GM19468 (cell line): ENCODE measurements at regions not wholly inside any gene's neighbourhood (a gene's known extent, or its start where the extent isn't known, plus 50 kb on each side); places are given as distances from the start of the nearest gene placed in this dataset.
"Not testable (repeated sequence)": the region's sequence is repeated elsewhere in the genome, so short reads cannot be mapped to it uniquely, and the experiment has no call there.

Experiments used
- ATAC-seq: cut with Tn5 transposase; IDR thresholded peaks from one replicate; pipeline ENCODE4 v1.9.1; 2021; ENCODE audit warnings: mild to moderate bottlenecking, moderate library complexity, moderate number of reproducible peaks; ENCODE audit not compliant: unreplicated experiment; ENCODE audit errors: extremely low read depth

DNA sequence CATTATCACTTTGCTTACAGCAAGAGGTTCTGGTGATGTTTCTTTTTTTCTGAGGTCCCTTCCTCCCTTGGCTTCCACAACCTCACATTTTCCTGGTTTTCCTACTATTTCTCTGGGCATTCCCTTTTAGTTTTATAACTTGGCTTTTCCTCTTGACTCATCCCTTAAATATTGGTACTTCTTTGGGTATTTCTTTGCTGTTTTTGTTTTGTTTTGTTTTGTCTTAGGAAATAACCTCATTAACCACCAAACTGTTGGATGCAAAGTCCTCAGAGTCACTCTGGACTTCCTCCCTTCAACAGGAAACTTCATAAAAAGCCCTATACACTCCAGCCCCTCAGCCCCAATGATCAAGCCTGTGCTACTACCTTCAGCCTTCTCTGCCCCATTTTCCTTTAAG is 211.1 kb downstream of the DUSP10 start:
- ATAC-seq = no peak

DNA sequence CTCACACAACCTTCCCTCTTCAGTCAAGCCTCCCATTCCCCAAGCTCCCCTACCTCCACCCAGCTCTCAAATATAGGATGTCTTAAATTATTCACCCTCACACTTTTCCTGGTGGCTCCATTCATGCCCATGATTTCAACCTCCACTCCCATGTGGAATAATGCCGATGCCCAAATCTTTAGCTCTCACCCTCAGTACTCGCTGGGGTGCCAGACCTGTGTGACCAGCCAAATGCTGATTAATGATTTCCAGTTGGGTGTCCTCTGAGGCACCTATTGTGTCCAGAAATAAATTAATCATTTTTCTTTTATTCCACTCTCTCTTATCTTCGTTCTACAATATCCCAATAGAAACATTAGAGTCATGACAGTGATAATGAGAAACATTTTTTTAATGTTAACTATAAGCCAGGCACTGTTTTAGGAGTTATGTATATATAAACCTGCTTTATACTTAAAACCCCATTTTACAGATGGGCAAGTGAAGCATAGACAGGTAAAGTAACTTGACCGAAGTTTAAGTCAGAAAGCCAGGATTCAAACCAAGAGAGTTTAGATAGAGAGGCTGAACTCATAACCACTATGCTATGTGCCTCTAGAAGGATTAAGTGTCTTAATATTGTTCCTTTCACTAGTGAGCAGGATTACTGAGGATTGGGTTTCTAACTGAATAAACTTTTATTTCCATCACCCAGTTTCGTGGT is 209.7 kb downstream of the DUSP10 start:
- no peak for ATAC-seq

DNA sequence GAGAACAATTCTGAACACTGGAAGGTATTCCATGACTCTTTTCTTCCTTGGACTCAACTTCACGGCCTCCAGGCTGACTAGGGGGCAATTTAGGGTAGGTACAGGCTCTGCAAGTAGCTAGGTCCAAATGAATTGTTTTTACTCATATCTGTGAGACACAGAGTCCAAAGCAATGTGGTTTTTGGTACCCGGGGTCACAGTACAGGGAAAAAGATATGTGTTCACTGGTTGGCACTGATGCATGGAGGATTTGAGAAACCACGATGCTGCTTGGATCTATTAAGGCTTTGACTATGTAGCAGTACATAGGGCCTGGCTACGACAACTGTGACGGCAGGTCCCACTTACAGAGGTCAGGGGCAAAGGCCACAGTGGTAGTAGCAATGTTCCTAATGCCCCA is 200.6 kb downstream of the DUSP10 start:
- no peak for ATAC-seq

DNA sequence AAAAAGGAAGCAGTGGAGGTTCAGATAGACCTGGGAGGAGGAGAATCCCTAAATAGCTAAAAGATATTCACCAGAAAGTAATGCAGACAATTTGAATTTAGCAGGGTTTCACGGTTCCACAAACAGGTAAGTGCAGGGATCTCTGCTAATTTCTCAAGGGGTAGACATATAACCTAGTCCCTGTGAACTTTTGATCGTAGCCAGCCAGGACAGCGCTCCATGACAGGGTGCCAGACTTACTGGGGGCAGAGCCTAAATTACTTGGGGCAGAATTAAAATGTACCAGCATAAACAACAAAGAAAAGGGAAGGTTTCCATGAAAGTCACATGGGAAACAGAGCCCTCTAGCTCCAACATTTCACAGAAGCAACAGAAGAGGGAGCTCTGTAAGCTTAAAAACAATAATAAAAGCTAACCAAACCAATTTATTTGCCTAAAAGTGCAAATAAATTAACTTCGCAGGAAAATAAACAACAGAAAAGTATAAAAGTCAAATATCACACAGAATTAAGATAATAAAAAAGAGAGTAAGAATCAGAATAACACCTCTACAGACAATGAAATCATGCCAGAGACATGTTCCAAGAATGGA is 198.3 kb downstream of the DUSP10 start:
- no peak for ATAC-seq

DNA sequence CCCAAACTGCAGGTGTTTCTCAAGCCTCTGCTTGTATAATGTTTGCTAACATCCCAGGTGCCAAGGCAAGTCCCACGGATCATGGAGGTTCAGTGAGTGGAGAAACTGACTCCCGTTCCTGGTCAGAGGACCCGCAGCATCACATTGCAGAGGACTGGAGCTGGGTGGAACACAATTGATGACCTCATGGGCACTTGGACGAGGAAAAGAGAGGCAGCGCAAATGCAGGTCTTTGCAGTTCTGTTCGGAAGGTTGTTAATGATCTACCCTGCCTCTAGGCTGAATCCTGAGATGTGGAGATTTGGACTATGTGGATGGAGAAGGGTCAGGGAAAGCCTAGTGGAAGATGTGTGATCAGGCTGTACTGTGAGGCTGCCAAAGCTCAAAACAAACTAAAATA is 192.9 kb downstream of the DUSP10 start:
- no peak for ATAC-seq

DNA sequence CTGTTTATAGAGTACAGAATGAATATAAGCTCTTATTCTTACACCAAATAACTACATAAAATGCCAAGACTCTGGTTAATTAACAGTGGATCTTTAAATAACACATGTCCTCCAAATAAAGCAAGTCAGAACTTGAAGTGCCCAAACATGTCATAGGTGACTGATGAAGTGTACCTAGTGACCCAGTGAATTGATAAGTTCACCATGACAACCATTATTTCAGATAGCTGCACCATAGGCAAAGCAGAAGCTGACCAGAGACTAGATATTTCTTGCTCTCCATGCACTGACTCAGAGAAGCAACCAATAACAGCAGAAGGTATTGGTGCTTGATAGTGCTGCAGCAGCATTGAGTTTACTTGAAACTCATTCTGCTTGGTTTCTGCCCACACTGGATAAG is 192.1 kb downstream of the DUSP10 start:
- ATAC-seq = no peak

DNA sequence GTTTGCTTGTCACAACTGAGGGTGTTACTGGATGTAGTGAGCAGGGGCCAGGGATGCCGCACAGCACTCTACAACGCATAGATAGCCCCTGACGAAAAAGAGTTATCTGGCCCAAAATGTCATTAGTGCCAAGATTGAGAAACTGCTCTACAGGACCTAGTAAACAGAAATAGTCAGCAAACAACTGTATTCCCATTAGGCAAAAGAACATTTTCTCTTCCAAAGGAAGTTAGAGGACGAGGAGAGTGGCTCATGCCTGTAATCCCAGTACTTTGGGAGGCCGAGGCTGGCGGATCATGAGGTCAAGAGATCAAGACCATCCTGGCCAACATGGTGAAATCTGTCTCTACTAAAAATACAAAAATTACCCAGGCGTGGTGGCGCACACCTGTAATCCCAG is 189.1 kb downstream of the DUSP10 start:
- ATAC-seq = not testable (repeated sequence)

DNA sequence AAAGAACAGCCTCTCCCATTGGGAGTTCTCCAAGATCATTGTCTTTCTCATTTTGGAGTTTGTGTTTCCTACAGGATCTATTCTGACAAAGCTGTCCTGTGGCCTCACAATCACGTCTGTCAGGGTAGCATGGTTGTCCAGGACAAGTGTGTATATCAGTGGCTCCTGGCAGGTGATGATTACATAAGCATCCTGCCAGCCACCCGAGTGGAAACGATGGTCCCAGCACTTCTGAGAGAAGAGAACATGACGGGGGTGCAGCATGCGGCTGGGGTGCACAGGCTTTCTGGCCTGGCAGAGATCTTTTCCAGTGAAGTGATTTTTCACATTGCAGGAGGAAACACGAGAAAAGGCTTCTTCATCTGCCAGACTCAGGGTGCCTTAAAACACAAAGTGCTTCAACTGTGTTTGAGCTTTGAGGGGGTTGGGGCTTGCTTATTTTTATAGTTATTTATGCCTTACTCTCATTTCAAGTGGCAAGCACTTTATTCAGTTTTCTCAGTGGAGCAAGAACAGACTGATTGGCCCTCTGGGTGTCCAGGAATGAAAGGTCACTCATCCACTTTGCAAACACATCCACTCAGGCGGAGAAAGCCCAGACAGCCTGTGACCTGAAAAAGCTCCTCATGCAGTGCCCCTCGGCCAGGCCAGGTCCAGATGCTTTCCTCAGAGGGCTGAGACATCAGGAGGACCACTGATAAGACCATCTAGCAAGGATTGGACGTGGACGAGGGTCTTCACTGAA is 186.0 kb downstream of the DUSP10 start:
- no peak for ATAC-seq

DNA sequence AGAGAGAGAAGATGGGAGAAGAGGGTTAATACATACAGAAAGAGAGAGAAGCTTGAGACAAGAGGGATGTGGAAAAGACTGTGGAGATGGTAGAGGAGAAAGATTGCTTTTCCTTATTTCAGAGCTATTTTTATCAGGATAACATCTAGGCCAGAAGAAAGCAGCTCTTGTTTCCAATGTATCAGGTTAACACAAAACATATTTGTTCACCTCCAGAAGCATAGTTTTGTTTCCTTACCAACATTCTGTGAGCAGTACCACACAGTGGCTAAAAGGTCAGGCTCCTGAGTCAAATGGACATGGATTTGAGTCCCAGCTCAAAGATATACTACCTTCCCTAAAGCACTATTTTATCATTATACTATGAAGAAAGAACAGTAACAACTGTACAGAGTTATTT is 185.5 kb downstream of the DUSP10 start:
- ATAC-seq = no peak

DNA sequence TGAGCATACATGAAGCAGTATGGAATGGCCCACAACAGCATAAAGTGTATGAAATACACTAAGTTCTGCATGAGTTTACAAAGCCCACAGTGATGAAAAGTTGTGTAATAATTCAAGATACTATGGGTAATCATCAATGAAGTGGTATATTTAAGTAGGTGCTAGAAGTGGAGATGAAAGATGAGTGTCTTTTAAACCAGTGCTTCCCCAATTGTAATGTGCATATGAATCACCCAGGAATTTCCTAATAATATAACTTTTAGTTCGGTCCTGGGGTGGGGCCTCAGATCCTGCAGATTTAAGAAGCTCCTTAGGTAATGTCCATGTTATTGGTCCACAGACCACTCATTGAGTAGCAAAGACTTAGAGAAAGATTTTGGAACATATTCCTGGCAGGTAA is 184.9 kb downstream of the DUSP10 start:
- ATAC-seq = no peak

DNA sequence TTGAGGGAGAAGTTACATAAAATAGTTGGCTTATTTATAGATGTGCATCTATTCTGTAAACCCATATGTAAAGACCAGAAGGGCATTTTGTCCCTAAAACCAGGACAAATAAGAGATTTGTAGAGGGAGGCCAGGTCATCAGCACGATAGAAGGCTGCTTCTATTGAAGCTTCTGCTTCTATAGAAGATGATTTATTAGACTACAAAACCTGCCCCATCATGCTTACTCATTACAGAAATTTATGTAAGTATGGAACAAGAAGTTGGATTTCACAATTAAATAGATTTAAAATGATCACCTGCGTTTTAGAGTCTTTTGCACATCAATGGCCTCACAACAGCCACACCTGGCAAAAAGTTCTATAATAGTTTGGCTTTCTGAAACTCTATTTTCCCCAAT is 183.5 kb downstream of the DUSP10 start:
- no peak for ATAC-seq

DNA sequence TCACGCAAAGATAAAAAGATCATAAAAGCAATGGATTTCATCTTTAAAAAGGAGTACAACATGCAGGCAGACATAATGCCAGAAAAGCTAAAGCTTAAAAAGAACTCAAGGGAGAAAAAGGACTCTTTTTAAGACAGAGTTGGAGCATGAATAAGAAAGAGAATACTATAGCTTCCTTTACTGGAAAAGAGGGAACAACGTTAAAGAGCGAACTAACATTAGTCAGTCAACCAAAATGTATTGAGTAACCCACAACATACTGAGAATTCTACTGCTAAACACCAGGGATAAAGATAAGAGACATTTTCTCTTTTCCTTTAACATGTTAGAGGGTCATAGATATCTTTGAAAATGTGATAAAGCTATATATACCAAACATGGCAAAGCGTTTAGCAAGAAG is 182.0 kb downstream of the DUSP10 start:
- no peak for ATAC-seq

DNA sequence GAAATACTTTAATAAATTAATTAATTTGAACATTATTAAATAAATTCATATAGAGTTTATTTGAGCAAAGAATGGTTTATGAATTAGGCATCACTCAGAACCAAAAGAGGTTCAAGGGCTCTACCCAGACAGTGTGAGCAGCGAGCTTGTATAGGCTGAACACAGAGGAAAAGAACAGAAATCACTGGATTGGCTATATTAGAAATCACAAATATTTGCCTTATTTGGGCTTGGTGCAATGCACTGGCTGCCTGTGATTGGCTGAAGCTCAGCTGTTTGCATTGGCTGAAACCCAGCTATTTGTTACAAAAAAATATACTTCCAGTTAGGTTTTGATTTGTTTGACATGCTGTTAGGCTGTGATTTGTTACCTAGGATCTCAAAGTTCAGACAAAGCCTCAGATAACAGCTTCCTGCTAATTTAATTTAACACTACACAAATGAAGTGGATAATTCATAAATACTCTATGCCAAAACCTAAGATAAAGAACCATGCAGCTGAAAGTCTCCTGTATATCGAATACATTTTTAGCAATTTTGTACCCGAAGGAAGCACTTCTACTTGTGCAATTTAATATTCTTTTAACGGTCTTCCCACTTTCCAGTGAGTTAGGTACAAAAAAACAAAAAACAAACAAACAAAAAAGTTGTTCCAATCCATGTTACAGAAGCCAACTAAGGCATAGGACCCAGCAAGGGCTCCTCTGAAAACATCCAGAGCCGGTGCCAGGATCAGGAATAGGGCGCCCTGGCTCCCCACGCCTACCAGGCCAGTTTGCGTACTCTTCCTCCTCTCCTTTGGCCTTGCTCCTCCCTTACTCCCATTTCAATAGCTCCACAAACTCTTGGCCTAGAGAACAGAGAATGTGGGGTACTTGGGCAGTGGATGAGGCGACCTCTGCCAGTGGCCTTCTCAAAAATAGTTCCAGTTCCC is 179.1 kb downstream of the DUSP10 start:
- ATAC-seq = no peak

DNA sequence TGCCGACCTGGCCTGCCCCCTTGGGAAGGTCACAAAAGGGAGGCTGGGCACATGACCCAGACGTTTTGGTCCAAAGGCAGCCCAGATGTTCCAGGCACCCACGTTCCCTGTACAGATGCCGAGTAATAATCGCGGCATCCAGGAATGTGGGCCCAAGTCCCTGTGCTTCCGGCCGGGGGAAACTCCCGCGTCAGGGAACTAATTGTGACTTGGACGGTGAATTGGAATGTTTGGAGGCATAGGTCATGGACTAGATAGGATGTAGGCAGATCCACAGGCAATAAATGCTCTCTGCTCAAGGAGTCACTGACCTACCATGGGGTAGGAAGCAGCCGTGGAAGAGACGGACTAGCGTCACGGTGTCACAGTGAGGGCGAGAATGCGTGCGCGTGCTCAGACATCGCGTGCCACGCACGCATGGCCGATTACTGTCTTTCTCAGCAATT is 178.4 kb downstream of the DUSP10 start:
- no peak for ATAC-seq

DNA sequence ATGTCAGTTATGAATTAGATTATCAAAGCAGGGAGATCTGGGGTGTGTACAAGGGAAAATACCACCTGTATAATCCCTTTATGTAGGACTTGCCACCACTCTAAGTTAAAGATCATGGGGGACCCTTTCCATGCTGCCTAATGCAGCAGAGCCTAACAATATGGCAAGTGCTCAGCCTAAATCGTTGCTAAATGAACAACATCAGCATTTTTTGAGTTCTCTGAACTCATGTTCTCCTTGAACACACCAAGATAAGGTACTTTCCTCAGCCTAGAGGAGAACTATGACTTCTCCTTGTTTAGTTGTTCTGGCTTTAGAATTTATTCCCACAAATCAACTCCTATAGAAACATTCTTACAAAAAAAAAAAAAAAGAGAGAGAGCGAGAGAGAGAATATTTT is 177.0 kb downstream of the DUSP10 start:
- ATAC-seq = no peak

DNA sequence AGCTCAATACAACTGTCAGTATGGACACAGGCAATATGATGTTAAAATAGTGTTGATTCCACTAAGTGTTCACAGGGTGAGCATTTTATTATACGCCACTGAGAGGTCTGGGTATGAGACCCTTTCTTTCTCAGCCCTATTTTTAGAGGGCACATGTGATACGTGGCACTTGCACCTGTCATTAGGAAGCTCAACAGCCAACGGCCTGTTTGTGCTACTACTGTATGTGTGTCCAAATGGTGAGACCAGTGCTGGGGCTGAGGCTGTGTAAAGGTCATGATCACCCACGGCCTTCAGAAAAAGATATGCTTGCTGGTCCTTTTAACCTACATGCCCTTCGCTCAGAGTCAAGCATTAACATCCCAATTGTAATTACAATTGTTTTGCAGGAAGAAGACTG is 176.2 kb downstream of the DUSP10 start:
- no peak for ATAC-seq

DNA sequence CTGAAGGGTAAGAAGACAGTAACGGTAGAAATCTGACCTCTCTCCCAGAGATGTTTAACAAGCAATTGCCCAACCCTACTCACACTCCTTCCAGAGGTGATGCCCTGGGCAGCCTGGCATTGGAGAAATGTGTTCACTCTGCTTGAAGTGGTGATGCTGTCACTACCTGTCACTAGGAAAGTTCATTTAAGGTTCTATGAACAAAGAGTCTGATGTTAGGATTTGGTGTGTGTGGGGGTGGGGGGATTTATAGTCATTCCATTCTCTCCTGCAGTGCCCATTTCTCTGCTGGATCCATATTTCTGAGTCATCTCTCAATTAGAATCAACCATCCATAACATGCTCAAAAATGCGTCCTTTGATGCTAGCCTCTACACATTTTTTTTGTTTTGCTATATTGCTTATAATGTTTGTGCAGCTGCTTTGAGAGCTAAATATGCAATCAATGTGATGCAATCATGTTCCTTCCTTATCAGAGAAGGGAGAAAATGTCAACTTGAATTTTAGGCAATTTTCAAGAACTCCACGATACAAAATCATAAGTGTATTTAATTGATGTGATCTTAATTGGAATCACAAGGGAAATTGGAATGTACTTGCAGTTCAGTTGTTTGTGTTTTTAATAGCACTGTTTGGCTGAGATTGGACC is 173.9 kb downstream of the DUSP10 start:
- no peak for ATAC-seq

DNA sequence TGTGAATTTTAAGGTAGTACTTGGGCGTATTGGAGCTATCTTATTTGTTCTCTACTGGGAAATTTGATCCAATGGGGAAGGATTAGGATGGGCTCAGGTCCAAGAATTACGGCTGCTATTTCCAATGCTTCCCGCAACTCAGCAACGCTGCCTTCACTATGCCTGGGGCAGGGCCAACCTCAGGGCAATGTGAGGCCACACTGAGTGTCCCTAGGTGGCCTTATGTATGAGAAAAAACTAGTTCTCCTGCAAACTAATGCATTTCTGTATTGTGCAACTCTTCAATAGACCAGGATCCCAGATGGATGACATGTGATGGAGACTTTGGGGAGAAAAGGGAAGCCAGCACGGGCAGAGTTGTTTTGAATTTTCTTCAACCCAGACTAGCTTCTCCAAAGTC is 168.1 kb downstream of the DUSP10 start:
- ATAC-seq = no peak

DNA sequence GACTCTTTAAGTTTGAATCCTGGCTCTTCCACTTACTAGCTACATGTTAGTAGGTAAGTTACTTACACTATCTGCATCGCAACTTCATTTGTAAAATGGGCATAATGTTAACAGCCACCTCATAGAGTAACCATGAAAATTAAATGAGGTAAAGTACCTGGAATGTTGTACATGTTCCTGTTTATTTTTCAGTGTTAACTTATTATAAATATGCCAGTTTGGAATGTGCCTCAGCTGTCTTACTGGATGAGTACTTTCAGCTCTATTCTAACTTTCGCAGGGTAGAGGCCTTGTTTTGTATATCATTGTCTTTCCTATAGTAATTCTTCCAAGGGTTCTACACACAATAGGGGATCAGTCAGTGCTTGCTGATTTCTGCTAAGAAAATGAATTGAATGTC is 167.4 kb downstream of the DUSP10 start:
- no peak for ATAC-seq

DNA sequence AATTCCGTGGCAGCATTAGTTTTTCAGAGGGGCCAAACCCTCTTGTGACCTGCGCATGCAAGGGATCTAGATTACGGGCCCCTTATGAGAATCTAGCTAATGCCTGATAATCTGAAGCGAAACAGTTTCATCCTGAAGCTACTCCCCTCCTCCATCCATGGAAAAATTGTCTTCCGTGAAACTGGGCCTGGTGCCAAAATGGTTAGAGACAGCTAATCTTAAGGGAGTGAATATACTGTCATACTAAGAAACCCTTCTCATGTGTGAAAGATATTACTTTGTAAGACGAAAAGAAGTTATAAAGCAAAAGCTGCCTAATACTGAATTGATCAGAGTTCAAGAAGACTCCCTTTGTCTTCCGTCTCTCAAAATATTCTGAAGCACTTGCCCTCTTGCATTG is 166.3 kb downstream of the DUSP10 start:
- ATAC-seq = no peak
